ENCODE measurements at regions not wholly inside any gene's neighbourhood (a gene's known extent, or its start where the extent isn't known, plus 50 kb on each side); places are given as distances from the start of the nearest gene placed in this dataset.

DNA sequence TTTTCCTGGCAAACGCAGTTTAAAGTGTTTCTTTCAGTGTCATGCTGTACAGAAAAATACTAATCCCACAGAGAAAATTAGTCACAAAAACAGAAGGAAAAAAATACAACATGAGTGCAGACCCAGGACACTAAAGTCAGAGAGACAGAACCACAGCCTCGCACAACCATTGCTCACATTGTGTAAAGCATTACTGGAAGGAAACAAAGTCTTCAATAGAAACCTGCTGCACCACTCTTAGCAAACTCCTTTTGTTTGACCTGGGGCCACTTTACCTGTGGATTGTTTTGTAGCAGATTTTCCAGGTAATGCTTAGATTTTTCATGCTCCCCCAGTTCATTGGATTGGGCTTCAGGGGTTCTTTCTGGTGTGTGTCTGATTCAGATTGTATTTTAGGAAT is 131.8 kb upstream of the TMLHE start:
- TF ChIP-seq, protein P1, sequence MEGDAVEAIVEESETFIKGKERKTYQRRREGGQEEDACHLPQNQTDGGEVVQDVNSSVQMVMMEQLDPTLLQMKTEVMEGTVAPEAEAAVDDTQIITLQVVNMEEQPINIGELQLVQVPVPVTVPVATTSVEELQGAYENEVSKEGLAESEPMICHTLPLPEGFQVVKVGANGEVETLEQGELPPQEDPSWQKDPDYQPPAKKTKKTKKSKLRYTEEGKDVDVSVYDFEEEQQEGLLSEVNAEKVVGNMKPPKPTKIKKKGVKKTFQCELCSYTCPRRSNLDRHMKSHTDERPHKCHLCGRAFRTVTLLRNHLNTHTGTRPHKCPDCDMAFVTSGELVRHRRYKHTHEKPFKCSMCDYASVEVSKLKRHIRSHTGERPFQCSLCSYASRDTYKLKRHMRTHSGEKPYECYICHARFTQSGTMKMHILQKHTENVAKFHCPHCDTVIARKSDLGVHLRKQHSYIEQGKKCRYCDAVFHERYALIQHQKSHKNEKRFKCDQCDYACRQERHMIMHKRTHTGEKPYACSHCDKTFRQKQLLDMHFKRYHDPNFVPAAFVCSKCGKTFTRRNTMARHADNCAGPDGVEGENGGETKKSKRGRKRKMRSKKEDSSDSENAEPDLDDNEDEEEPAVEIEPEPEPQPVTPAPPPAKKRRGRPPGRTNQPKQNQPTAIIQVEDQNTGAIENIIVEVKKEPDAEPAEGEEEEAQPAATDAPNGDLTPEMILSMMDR (IDR thresholded peaks at IDR 0.05) = no peak
- no peak for TF ChIP-seq ESRRA (CRISPR knock-in tag; IDR thresholded peaks at IDR 0.05; ENCODE audit: borderline replicate concordance)
- no peak for TF ChIP-seq KAT7 (CRISPR knock-in tag; IDR thresholded peaks at IDR 0.05; ENCODE audit: borderline replicate concordance)
- no peak for TF ChIP-seq GTF2I (CRISPR knock-in tag; conservative IDR thresholded peaks at IDR 0.05)
- TF ChIP-seq, protein P2, sequence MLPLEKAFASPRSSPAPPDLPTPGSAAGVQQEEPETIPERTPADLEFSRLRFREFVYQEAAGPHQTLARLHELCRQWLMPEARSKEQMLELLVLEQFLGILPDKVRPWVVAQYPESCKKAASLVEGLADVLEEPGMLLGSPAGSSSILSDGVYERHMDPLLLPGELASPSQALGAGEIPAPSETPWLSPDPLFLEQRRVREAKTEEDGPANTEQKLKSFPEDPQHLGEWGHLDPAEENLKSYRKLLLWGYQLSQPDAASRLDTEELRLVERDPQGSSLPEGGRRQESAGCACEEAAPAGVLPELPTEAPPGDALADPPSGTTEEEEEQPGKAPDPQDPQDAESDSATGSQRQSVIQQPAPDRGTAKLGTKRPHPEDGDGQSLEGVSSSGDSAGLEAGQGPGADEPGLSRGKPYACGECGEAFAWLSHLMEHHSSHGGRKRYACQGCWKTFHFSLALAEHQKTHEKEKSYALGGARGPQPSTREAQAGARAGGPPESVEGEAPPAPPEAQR (CRISPR knock-in tag; IDR thresholded peaks at IDR 0.05) = no peak
- TF ChIP-seq TEAD4 (CRISPR knock-in tag; IDR thresholded peaks at IDR 0.05) = no peak
- no peak for TF ChIP-seq MXD4 (CRISPR knock-in tag; IDR thresholded peaks at IDR 0.05; ENCODE audit: borderline replicate concordance)
- TF ChIP-seq, protein P3, sequence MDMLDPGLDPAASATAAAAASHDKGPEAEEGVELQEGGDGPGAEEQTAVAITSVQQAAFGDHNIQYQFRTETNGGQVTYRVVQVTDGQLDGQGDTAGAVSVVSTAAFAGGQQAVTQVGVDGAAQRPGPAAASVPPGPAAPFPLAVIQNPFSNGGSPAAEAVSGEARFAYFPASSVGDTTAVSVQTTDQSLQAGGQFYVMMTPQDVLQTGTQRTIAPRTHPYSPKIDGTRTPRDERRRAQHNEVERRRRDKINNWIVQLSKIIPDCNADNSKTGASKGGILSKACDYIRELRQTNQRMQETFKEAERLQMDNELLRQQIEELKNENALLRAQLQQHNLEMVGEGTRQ (CRISPR knock-in tag; IDR thresholded peaks at IDR 0.05) = no peak
- no peak for TF ChIP-seq ETV6 (CRISPR knock-in tag; IDR thresholded peaks at IDR 0.05)
- no peak for TF ChIP-seq CREB1 (CRISPR knock-in tag; IDR thresholded peaks at IDR 0.05)
- no peak for TF ChIP-seq SMAD4 (CRISPR knock-in tag; IDR thresholded peaks at IDR 0.05)
- no peak for TF ChIP-seq NR3C1 (CRISPR knock-in tag; conservative IDR thresholded peaks at IDR 0.05; ENCODE audit: low read depth)

Data from WTC11 (cell line).